SK-N-MC (cell line): ENCODE measurements at regions not wholly inside any gene's neighbourhood (a gene's known extent, or its start where the extent isn't known, plus 50 kb on each side); places are given as distances from the start of the nearest gene placed in this dataset.

Experiments used
- EZH2 ChIP-seq: fragments of 200-600 bp; sonication (generic); IDR thresholded peaks from one replicate; pipeline ENCODE4 v1.6.1; 2017; ENCODE audit warnings: antibody characterized with exemption
- POLR2AphosphoS5 ChIP-seq: IDR thresholded peaks from 2 replicates; pipeline ENCODE4 v1.6.1; 2012; ENCODE audit warnings: mild to moderate bottlenecking, low read depth, low read length, borderline replicate concordance

- no peak for TF ChIP-seq POLR2AphosphoS5
- no peak for TF ChIP-seq EZH2
Measured at GRCh38 chr3:76699846-76700245, 340.1 kb upstream of the ROBO2 start.
